ENCODE measurements at regions not wholly inside any gene's neighbourhood (a gene's known extent, or its start where the extent isn't known, plus 50 kb on each side); places are given as distances from the start of the nearest gene placed in this dataset.

DNA sequence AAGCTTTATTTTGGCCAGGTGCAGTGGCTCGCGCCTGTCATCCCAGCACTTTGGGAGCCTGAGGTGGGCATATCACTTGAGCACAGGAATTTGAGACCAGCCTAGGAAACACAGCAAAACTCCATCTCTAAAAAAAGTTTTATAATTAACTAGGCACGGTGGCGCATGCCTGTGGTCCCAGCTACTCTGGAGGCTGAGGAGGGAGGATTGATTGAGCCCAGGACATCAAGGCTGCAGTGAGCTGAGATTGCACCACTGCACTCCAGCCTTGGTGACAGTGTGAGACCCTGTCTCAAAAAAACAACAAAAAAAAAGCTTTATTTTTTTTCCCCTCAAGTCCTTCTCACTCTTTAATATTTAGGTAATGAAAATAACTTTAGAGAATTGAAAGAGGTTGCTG is 100.8 kb upstream of the CMC1 start:
- TF ChIP-seq CTCF (conservative IDR thresholded peaks at IDR 0.05) (no peak), ZFX (IDR thresholded peaks at IDR 0.05) (no peak)

Measured in C4-2B (cell line).